Eye (tissue), 1 donor: ENCODE measurements at regions not wholly inside any gene's neighbourhood (a gene's known extent, or its start where the extent isn't known, plus 50 kb on each side); places are given as distances from the start of the nearest gene placed in this dataset.
A peak's percentile ranks its signal among the peaks of the same experiment; 100 is the strongest.
"Not testable (repeated sequence)": the region's sequence is repeated elsewhere in the genome, so short reads cannot be mapped to it uniquely, and the experiment has no call there.

ENCODE experiments used
- DNase-seq: peaks from one replicate; pipeline ENCODE4 v3.0.0-alpha.2; 2015

- no peak for DNase-seq
Measured at GRCh38 chr18:42334931-42335330, 379.9 kb downstream of the PIK3C3 start.

GRCh38 chr18:42336139-42336538 is 381.1 kb downstream of the PIK3C3 start:
- no peak for DNase-seq

- DNase-seq = not testable (repeated sequence)
Measured at GRCh38 chr18:42337337-42337736, 382.3 kb downstream of the PIK3C3 start.

- DNase-seq = peak; percentile 74
Measured at GRCh38 chr18:42338683-42339082, 383.6 kb downstream of the PIK3C3 start.

GRCh38 chr18:42339372-42339771 is 384.3 kb downstream of the PIK3C3 start:
- DNase-seq = no peak

- no peak for DNase-seq
Measured at GRCh38 chr18:42340423-42341009, 385.5 kb downstream of the PIK3C3 start.

- DNase-seq = peak; percentile 48
Measured at GRCh38 chr18:42341423-42341822, 386.4 kb downstream of the PIK3C3 start.

- DNase-seq = no peak
Measured at GRCh38 chr18:42348722-42349121, 393.7 kb downstream of the PIK3C3 start.

- DNase-seq = no peak
Measured at GRCh38 chr18:42351455-42351854, 396.4 kb downstream of the PIK3C3 start.

- no peak for DNase-seq
Measured at GRCh38 chr18:42360716-42361115, 405.7 kb downstream of the PIK3C3 start.

GRCh38 chr18:42363446-42364441 is 408.7 kb downstream of the PIK3C3 start:
- no peak for DNase-seq

- no peak for DNase-seq
Measured at GRCh38 chr18:42364766-42365165, 409.7 kb downstream of the PIK3C3 start.

- peak; percentile 6 for DNase-seq
Measured at GRCh38 chr18:42365591-42365990, 410.6 kb downstream of the PIK3C3 start.

- DNase-seq = no peak
Measured at GRCh38 chr18:42373584-42373983, 418.6 kb downstream of the PIK3C3 start.

- DNase-seq = no peak
Measured at GRCh38 chr18:42374961-42375360, 419.9 kb downstream of the PIK3C3 start.

GRCh38 chr18:42378854-42379253 is 423.8 kb downstream of the PIK3C3 start:
- not testable (repeated sequence) for DNase-seq

GRCh38 chr18:42381236-42381635 is 426.2 kb downstream of the PIK3C3 start:
- DNase-seq = not testable (repeated sequence)

GRCh38 chr18:42392416-42392815 is 437.4 kb downstream of the PIK3C3 start:
- no peak for DNase-seq

- DNase-seq = no peak
Measured at GRCh38 chr18:42392926-42393325, 437.9 kb downstream of the PIK3C3 start.

GRCh38 chr18:42394238-42394637 is 439.2 kb downstream of the PIK3C3 start:
- DNase-seq = no peak

GRCh38 chr18:42401131-42401673 is 446.2 kb downstream of the PIK3C3 start:
- no peak for DNase-seq

GRCh38 chr18:42404151-42404550 is 449.1 kb downstream of the PIK3C3 start:
- no peak for DNase-seq

- DNase-seq = no peak
Measured at GRCh38 chr18:42409005-42409404, 454.0 kb downstream of the PIK3C3 start.

- no peak for DNase-seq
Measured at GRCh38 chr18:42412281-42412680, 457.2 kb downstream of the PIK3C3 start.
